NCI-H510A (cell line): ENCODE measurements at regions not wholly inside any gene's neighbourhood (a gene's known extent, or its start where the extent isn't known, plus 50 kb on each side); places are given as distances from the start of the nearest gene placed in this dataset.

Source experiments
- DNase-seq: peaks from one replicate; lab custom pipeline; 2025; lab: John Stamatoyannopoulos, UW

- no peak for DNase-seq
These were observed 58.1 kb upstream of the ERG start for GRCh38 chr21:38556390-38556789.

DNA sequence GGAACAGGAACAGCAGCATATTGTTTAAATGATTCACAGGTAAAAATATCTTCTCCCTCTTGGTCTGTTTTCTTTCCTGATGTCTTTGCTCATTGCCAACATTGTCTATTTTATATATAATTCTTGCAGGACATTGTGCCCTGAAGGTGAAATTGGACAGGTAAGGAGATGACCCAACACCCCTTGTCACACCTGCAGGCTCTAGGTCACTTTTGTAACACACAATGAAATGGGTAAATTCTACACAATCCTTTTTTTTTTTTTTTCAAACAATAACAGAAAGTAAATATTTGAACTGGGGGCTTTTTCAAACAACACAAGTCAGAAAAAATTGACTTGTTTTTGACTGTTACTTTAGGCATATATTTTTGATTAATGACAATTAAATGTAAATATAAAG lies 62.9 kb upstream of the ERG start:
- DNase-seq: no peak

DNA sequence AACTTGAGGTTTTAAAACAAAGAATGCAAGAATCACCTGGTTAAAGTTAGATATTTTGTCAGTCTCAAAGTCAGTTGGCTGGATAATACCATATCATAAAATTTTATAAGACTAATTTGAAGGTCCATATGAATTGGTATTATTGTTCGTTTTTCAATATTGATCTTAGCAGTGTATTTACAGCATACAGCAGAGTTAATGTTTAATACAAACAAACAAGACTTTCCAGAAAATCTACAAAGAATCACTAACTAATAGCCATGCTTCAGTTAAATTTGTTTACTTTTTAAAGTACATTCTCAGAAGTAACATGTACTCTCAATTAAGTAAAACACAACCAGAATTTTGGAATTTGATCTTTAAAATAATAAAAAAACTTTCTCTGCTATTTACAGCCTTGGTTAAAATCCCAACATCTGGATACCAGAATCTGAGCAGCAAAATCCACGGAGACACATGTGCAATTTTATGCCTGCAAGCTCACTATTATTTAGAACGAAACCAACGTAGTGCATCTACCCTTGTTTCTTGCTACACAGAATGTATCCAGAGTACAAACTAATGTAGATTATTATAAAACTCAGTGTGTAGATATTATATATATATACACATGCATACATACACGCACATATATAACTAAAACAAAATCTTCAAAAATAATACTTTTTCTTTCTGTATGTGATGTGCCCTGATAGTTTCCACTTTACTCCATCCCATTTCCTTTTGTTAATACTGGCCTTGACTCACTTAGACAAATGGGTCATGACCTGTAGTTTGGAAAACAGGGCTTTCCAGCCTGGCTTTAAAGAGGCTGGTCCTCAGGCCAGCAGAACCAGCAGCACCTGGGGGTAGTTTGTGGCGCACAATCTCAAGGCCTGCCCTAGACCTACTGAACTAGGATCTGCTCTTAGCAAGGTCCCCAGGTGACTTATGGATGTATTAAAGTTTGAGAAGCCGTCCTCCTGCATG lies 63.6 kb upstream of the ERG start:
- no peak for DNase-seq

DNA sequence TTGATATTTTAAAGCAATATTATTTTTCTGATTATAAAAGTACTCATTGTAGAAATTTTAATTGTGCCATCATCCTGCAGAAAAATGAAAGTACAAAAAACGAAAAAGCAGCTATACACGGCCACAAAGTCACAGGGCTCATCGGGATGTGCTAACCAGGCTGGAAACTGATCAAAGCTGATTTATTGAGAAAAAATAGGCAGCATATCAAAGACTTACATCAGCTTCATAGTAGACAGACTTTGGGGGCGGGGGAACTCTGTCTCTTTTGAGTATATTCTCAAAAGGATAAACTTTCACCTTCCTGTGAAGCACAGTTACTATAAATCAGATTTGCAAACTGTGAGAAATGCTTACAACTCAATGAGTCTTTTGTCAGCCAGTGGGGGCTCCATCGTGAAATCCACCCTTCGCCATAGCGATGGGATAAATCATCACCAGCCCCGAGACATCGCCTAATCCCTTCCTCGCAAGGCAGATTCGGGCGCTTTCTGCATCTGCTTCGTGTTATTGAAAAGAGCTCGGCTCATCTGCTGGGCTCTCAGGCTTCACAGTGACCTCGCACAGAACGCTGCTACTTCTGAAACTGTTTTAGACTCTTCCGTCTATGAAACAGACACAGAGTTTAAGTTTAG lies 69.2 kb upstream of the ERG start:
- no peak for DNase-seq

GRCh38 chr21:38567970-38568360 lies 69.7 kb upstream of the ERG start:
- DNase-seq: no peak

GRCh38 chr21:38569733-38570132 lies 71.5 kb upstream of the ERG start:
- DNase-seq: no peak

GRCh38 chr21:38570596-38570995 lies 72.3 kb upstream of the ERG start:
- DNase-seq: no peak

DNA sequence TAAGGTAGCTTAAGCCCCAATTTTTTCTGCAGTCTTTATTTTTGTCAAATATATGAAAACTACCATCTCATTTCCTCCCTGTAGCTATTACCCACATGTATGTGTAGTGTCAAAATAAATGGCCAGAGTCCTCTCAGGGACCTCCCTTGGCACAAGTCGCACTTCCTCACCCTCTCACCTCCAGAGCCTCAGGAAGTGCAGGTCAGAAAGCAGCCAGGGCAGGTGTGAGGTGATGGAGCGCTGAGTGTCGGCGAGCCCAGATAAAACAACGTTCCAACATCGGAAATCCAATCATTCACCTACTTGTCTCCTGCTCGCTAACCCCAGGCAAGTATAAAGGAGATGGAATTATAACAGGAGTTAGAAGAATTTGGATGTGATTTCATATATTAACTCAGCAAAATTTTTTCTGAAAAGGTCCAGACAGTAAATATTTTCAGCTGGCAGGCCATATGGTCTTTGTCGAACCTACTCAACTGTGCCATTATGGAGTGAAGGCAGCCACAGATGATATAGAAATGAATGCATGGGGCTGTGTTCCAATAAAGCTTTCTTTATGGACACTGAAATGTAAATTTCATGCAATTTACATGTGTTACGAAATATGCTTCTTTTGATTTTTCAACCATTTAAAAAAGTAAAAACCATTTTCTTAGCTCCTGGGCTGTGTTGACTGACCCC lies 76.8 kb upstream of the ERG start:
- DNase-seq: peak; percentile 18

GRCh38 chr21:38577887-38578286 lies 79.6 kb upstream of the ERG start:
- DNase-seq: no peak

DNA sequence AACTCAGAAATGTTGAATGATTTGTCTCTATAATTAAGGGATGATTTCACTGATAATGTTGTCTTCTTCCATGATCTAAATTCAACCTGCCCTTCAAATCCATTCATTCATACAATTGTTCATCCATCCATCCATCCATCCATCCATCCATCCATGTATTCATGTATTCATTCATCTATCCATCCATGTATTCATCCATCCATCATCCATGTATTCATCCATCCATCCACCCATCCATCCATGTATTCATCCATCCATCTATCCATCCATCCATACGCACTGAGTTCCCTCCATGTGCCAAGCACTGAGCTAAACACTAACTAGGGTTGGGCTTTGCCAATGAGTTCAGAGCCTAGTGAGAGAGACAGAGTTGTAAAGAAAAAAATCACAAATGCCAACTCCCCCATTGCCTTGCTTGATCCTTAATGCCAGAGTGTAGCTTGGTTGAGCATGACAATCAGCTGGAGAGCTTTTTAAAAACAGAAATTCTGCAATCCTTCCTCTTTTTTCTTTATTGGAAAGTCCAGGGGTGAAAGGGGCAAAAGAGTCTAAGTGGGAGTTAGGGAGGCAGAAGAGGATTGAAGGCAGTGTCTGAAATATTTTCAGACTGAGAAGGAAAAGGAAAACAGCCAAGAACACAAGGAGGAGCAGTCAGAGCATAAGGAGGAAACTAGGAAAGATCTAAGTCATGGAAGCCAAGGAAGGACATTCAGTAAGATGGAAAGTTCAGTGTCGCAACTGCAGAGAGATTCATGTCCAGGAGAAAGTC lies 92.4 kb upstream of the ERG start:
- no peak for DNase-seq

- DNase-seq: no peak
These were observed 92.9 kb upstream of the ERG start for GRCh38 chr21:38591218-38591537.

GRCh38 chr21:38596264-38597042 lies 98.2 kb upstream of the ERG start:
- DNase-seq: no peak

GRCh38 chr21:38597421-38597820 lies 99.1 kb upstream of the ERG start:
- DNase-seq: no peak

GRCh38 chr21:38598413-38598812 lies 100.1 kb upstream of the ERG start:
- no peak for DNase-seq

GRCh38 chr21:38599381-38599975 lies 101.2 kb upstream of the ERG start:
- DNase-seq: no peak

DNA sequence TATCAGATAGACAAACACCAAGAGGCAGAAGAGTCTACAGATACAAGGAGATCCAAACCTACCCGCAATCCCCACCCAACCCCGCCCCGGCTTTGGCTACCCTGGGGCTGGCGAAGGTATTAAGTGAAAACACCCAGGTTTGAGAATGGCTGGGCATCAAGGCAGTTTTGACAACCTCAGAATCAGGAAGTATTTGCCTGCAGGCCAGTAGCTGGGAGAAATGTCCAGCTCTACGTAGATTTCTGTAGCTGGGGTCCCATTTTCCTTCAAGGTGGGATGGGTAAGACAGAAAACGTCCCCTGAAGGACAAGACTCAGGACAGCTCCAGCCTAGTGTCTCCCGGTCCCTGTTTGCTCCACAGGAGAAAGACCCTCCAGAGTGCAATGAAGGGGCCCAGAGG lies 101.8 kb upstream of the ERG start:
- no peak for DNase-seq

GRCh38 chr21:38605236-38605635 lies 107.0 kb upstream of the ERG start:
- DNase-seq: no peak

DNA sequence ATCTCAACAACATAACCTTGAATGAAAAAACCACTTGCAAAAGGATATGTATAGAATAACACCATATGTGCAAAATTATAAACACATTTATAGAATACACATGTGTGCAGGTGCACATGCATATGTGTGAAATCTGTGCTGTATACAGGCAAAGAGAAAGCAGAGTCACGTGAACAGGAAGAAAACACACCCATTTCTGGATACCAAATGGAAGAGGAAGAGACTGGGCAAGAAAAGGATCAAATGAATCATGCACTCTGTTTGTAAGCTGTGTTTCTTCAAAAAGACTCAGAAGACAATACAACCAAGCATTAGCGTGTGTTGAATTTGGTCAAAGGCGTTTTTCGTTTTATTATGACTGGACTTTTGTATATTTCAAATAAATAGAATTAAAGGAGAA lies 111.3 kb upstream of the ERG start:
- no peak for DNase-seq

- DNase-seq: no peak
These were observed 112.5 kb upstream of the ERG start for GRCh38 chr21:38610623-38611251.

DNA sequence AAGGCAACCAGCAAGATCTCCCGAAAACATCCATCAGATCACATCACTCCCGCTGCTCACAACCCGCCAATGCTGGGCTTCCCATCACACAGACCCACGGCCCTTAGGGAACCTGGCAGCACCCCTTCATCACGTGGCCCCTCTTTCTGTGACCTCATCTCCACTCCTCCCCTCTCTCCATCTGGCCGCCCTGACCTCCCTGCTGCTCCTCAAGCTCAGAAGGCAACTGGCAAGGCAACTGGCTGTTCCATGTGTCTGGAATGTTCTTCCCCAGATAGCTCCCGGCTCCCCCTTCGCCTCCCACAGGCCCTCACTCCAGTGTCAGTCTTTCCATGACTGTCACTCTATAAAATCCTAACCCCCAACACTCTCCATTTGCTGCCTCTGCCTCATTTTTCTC lies 113.0 kb upstream of the ERG start:
- DNase-seq: no peak

DNA sequence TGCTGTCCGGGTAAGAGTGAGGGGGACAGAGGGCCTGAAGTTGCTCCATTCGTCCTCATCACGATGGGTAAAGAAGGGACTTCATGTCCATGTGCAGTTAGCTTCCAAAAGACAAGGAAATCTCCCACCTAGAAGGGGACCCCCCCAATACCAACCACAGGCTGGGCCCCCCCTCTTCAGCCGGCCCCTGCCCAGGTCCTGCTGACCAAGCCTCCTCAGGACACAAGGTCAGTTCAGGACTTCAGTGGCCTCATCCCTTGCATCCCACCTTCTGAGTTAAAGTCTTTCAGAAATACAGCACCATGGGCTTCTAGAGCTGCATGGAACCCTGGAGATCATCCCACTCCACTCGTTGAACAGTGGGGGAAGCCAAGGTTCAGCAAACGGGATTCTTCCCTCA lies 115.4 kb upstream of the ERG start:
- DNase-seq: no peak
